GM12864 (cell line): ENCODE measurements at regions not wholly inside any gene's neighbourhood (a gene's known extent, or its start where the extent isn't known, plus 50 kb on each side); places are given as distances from the start of the nearest gene placed in this dataset.
A peak's percentile ranks its signal among the peaks of the same experiment; 100 is the strongest.
"Not testable (repeated sequence)": the region's sequence is repeated elsewhere in the genome, so short reads cannot be mapped to it uniquely, and the experiment has no call there.

ENCODE experiments used
- DNase-seq: peaks from one replicate; pipeline ENCODE4 v3.0.0-alpha.2; 2011; ENCODE audit warnings: low read depth
- H3K4me3 ChIP-seq: 2 replicates; pipeline ENCODE4 v1.5.1; 2011; ENCODE audit warnings: mild to moderate bottlenecking, low read depth, low read length, control low read depth
- TF ChIP-seq, protein P1 (sequence below): IDR thresholded peaks from 2 replicates; pipeline ENCODE4 v1.5.1; 2011; ENCODE audit warnings: low read depth, mild to moderate bottlenecking, moderate library complexity, low read length, control low read depth, inconsistent platforms; ENCODE audit errors: missing control alignments

DNA sequence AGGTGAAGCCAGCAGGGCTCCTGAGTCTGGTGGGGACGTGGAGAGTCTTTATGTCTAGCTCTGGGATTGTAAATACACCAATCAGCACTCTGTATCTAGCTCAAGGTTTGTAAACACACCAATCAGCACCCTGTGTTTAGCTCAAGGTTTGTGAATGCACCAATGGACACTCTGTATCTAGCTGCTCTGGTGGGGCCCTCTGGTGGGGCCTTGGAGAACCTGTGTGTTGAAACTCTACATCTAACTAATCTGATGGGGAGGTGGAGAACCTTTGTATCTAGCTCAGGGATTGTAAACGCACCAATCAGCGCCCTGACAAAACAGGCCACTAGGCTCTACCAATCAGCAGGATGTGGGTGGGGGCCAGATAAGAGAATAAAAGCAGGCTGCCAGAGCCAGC, 240.6 kb upstream of the PTGER4 start:
- TF ChIP-seq, protein P1, sequence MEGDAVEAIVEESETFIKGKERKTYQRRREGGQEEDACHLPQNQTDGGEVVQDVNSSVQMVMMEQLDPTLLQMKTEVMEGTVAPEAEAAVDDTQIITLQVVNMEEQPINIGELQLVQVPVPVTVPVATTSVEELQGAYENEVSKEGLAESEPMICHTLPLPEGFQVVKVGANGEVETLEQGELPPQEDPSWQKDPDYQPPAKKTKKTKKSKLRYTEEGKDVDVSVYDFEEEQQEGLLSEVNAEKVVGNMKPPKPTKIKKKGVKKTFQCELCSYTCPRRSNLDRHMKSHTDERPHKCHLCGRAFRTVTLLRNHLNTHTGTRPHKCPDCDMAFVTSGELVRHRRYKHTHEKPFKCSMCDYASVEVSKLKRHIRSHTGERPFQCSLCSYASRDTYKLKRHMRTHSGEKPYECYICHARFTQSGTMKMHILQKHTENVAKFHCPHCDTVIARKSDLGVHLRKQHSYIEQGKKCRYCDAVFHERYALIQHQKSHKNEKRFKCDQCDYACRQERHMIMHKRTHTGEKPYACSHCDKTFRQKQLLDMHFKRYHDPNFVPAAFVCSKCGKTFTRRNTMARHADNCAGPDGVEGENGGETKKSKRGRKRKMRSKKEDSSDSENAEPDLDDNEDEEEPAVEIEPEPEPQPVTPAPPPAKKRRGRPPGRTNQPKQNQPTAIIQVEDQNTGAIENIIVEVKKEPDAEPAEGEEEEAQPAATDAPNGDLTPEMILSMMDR: peak; percentile 3
- not testable (repeated sequence) for H3K4me3 ChIP-seq, DNase-seq

DNA sequence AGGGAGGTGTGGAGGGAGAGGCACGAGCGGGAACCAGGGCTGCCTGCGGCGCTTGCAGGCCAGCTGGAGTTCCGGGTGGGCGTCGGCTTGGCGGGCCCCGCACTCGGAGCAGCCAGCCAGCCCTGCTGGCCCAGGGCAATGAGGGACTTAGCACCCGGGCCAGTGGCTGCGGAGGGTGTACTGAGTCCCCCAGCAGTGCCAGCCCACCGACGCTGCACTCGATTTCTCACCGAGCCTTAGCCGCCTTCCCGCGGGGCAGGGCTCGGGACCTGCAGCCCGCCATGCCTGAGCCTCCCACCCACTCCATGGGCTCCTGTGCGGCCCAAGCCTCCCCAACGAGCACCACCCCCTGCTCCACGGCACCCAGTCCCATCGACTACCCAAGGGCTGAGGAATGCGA, 241.1 kb upstream of the PTGER4 start:
- not testable (repeated sequence) for DNase-seq, H3K4me3 ChIP-seq

DNA sequence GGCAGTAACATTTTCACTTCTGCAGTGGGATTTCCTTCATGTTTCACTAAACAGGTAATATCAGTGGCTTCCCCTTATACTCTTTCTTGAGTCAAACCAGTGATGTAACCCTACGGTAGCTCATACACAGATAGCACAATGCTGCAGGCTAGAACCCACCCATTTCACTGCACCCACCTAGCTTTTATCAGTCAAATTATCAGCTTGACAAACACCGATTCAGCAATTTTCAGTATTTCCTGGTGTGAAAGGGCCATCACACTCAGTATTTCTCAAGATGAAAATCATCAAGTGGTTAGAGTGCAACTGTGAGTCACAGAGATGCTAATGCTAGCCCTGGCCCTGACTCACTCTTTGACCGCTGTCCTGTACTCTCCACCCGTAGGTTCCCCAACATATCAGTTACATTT, 242.3 kb upstream of the PTGER4 start:
- no peak for DNase-seq
- TF ChIP-seq, protein P1: no peak
- H3K4me3 ChIP-seq: no peak overlapping the region

DNA sequence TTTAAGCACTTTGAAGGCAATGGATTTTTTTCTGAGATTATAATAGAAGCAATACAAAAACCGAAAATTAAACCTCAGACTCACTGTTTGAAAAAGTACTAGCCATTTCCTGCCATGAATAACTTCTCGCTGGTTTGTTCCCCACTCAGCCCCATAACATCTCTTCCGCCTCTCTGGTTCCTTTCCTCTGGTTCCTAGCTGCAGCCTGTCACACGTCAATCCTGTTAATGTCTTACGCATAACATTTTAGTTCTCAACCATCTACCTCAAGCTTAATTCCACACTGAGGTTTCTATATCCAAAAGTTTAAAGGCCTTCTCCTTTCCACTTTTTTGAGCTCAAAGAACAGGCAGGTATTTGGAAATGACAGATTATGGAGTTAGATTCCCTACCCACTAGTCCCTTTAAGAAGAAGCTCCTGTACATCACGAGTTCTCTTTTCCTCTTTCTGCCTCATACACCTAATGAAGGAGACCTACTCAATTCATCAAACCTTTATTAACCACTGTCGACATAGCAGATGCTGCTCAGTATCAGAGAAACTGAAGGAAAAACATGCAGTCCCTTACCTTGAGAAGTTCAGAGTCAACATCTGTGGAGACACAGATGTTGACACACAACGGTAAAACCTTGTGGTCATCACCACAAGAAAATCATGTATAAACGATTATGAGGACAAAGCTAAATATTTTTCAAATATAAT, 243.0 kb upstream of the PTGER4 start:
- TF ChIP-seq, protein P1: no peak
- H3K4me3 ChIP-seq: no peak overlapping the region
- DNase-seq: no peak

DNA sequence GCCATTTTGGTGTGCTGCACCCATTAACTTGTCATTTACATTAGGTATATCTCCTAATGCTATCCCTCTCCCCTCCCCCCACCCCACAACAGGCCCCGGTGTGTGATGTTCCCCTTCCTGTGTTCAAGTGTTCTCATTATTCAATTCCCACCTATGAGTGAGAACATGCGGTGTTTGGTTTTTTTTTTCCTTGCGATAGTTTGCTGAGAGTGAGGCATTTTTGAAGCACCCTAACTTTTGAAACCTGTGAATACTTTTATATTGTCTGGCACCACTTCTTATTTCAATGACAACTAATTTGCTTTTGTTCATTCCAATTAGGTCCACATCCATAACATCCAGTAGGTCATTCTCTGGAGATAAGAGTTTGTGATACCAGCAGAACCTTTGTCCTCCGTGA, 244.0 kb upstream of the PTGER4 start:
- not testable (repeated sequence) for DNase-seq

DNA sequence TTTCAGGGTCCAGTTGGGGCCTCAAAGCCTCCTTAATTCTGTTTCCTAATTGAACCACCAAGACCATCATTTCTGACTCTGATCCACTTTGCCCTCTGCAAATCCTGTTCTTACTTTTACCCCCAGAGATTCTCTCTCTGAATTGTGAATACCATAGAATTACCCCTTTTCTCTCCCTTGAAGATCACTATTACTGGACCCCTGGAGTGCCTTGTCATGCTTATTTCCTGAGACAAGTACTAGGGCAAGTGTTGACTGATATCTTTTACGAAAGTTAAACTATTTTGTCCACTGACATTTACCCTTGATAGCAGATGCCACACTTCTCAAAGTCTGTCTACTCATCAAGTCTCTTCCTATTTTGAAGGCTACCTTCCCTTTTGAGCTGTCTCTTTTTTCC, 246.9 kb upstream of the PTGER4 start:
- no peak for DNase-seq
- TF ChIP-seq, protein P1: no peak
- H3K4me3 ChIP-seq: no peak overlapping the region

More for the DNA sequence above, 244.0 kb upstream of the PTGER4 start:
- not testable (repeated sequence) for H3K4me3 ChIP-seq

DNA sequence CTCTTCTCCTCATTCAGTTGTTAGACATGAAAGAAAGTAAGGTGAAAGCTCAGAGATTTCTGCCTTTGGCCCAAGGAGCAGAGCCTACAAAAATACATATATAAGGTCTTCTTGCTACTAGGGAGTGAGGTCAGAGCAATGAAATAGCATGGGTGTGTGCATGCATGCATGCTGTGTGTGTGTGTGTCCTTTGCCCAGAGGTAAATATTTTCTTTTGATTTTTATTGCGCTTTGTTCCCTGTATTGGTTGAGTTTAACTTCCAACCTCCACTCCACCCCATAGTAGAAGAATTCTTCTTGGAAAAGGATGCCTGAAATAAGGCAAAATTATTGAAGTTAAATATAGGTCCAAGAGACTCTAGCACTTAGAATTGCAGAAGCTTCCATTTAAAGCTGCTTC, 248.0 kb upstream of the PTGER4 start:
- TF ChIP-seq, protein P1: no peak
- DNase-seq: no peak
- no peak overlapping the region for H3K4me3 ChIP-seq

DNA sequence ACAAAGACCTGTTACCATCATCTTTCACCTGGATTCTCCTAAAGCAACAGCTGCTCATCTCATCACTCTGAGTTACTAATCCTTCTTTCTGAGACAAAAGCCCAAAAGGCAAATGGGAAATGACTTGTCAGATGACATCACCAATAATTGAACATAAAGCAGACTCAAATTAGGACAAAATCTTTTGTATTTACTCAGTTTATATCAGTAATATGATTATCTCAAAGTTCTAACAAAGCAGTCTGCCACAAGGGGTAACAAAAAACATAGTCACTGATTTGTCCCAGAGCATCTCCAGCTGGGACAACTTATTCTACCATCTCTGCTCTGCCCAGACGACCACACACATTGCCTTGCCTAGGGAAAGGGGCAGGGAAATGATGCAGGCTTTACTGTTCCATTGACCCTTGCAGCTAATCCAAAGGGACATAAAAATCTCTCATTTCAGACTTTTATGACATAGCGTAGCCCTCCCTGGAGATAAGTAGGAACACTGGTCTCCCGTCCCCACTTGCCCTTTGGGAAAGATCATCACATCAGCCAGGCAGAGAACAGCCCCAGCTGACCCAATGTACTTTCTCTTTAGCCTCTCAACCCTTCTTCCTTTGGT, 249.5 kb upstream of the PTGER4 start:
- TF ChIP-seq, protein P1: no peak
- no peak overlapping the region for H3K4me3 ChIP-seq
- DNase-seq: no peak
